GM12873 (cell line): ENCODE measurements at regions not wholly inside any gene's neighbourhood (a gene's known extent, or its start where the extent isn't known, plus 50 kb on each side); places are given as distances from the start of the nearest gene placed in this dataset.

ENCODE experiments used
- TF ChIP-seq, protein P1 (sequence below): IDR thresholded peaks from 2 replicates; pipeline ENCODE4 v1.5.1; 2012; ENCODE audit warnings: low read depth, mild to moderate bottlenecking, moderate library complexity, low read length, control low read depth; ENCODE audit not compliant: insufficient read depth; ENCODE audit errors: missing control alignments

DNA sequence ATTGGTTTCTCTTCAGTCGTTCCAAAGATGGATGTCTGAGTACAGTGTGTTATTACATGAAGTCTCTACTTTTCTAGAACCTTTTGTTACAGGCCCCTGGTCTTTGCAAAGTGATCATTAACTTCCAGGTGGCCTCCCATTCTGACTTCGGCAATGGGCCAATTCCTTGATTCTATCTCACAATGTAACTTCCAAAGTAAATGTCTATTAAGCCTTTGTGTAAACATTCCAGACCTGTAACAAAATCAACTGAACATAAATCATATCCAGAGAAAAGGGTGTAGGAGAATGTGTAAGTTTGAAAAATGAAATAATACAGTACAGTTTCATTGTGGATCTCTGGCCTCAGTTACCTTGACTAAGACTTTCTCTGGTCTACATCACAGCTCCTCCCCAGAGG, 187.8 kb upstream of the JAG1 start:
- TF ChIP-seq, protein P1, sequence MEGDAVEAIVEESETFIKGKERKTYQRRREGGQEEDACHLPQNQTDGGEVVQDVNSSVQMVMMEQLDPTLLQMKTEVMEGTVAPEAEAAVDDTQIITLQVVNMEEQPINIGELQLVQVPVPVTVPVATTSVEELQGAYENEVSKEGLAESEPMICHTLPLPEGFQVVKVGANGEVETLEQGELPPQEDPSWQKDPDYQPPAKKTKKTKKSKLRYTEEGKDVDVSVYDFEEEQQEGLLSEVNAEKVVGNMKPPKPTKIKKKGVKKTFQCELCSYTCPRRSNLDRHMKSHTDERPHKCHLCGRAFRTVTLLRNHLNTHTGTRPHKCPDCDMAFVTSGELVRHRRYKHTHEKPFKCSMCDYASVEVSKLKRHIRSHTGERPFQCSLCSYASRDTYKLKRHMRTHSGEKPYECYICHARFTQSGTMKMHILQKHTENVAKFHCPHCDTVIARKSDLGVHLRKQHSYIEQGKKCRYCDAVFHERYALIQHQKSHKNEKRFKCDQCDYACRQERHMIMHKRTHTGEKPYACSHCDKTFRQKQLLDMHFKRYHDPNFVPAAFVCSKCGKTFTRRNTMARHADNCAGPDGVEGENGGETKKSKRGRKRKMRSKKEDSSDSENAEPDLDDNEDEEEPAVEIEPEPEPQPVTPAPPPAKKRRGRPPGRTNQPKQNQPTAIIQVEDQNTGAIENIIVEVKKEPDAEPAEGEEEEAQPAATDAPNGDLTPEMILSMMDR = no peak

DNA sequence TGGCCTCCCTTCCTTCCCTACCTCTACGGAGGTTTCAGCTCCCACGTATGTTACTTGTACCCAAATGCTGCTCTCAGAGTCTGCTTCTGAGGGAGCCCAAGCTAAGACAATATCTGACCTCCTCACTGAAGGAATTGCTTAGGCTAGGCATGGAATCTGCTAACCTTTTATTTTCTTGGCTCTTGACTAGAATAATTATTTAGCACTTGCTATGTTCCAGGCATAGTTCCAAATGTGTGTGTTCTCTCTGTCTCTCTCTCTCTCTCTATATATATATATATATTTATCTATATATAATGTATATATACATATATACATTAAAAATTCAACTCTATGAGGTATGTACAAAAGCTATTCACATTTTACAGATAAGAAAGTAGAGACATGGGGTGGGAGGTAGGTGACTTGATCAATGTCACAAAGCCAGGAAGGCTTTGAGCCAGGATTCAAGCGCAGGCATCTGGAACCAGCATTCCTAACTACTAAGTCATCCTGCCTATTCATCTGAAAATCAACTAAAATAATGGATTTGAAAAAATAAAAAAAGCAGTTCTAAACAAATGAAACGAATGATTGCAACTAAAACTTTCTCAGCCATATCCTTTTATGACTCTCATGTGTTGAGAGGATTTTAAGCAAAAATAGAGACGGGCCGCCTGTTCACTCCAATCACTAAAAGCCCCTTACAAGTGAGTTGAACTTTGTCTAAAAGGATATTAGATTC, 189.7 kb upstream of the JAG1 start:
- TF ChIP-seq, protein P1 = no peak

DNA sequence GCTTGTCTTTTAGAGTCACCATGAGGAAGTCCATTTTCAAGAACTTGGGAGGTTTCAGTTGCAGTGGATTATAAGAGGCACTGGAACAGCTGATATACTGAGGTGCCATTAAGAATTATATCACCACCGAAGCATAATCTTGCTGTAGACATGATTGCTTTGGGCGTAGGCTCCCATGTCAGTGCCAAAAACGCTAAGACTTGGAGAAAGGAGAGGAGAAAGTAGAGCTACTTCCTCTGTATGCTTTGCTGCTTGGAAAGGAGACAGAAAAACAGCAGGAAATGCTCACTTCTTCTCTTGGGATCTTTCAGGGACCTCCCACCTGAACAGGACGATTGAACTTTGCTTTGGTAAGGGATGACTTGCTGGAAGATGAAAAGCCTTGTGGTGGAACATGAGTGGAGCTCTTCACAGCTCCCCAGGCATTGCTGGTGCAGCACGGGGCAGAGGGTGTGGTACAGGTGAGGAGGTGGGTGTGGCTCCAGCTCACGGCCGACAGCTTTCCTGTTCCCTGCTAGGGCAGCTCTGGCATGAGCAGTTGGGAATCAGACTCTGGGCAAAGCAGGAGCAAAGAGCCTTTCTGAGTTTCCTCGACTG, 190.4 kb upstream of the JAG1 start:
- TF ChIP-seq, protein P1 = no peak

DNA sequence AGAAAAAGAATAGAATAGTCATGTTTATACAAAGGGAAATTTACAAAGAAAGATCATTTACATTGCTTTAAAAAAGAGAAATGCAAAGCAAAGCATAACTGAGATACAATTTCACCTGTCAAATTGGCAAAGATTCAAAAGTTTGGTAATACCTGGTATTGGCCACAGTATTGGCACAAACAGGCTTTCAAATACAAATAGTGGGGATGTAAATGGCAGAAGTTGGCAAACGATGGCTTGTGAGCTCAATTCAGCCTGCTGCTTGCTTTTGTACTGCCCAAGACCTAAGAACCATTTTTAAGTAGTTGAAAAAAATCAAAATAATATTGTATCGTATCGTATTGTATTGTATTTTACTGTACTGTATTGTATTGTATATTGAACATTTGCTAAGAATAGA, 194.5 kb upstream of the JAG1 start:
- TF ChIP-seq, protein P1 = no peak

DNA sequence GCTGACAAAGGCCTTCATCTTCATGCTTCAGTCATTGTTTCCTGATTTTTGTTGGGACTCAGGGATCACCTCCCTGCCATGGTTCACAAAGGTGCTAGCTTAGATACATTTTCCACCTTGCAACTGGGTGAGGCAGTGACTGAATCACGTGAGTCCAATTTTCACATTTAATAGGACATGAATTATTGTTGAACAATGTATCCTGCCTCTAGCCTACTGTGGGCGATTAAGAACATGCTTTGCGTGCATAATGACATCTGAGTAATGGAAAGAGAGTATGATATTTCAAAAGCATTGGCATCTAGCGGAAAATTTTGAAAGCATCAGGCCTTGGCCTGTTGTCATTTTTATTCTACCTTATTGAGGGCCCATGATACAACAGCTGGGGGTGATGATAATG, 199.2 kb upstream of the JAG1 start:
- TF ChIP-seq, protein P1 = no peak

DNA sequence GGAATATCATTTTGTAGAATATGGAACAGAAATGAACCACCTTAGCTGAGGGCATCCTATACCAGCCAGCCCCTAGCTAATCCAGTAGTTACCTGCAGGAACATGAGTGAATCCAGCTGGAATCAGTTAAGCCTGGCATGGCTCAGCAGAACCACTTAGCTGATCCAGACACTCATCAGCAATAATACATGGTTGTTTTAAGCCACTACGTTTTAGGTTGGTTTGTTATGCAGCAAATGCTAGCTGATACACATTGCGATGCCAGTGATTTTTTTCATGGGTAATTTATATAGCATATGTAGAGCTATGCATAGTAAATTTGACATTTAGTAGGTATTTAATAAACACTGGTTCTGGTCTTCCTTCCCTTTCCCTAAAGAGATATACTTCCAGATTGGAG, 201.9 kb upstream of the JAG1 start:
- TF ChIP-seq, protein P1 = no peak

DNA sequence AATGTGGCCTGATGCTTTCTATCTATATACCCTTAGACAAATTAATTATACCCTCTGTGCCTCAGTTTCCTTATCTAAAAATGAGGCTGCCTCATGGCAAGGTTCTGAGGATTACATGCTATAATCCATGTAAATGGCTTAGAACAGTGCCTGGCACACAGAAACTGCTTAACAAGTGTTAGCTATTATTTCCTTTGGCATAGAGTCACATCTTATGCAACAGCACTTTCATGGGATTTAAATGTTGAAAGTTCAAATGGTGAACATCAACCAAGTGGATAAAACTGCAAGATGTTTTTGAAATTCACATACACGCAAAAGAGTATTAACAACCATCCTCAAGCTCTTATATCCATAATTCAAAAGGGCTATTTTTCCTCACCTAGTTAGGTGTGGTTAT, 202.8 kb upstream of the JAG1 start:
- TF ChIP-seq, protein P1 = no peak
